H9 (cell line): ENCODE measurements at regions not wholly inside any gene's neighbourhood (a gene's known extent, or its start where the extent isn't known, plus 50 kb on each side); places are given as distances from the start of the nearest gene placed in this dataset.

Experiments used
- DNase-seq: peaks from one replicate; pipeline ENCODE4 v3.0.0-alpha.2; 2017
- H2AFZ ChIP-seq: one replicate; pipeline ENCODE4 v1.6.1; 2013; ENCODE audit warnings: mild to moderate bottlenecking, low read length, control low read depth, moderate library complexity
- H2AK5ac ChIP-seq: 2 replicates; pipeline ENCODE4 v1.6.1; 2013; ENCODE audit warnings: low read length, control low read depth, mixed read lengths; ENCODE audit not compliant: insufficient read length
- H2BK120ac ChIP-seq: one replicate; pipeline ENCODE4 v1.6.1; 2013; ENCODE audit warnings: low read depth, mild to moderate bottlenecking, low read length, control low read depth, inconsistent platforms; ENCODE audit not compliant: poor library complexity, severe bottlenecking
- H2BK12ac ChIP-seq: 2 replicates; pipeline ENCODE4 v1.6.1; 2013; ENCODE audit warnings: low read length, control low read depth, mixed read lengths, low read depth; ENCODE audit not compliant: insufficient read length
- H2BK15ac ChIP-seq: 2 replicates; pipeline ENCODE4 v1.6.1; 2013; ENCODE audit warnings: low read depth, low read length, control low read depth
- H2BK20ac ChIP-seq: one replicate; pipeline ENCODE4 v1.6.1; 2013; ENCODE audit warnings: low read depth, mild to moderate bottlenecking, low read length, control low read depth, inconsistent platforms; ENCODE audit not compliant: poor library complexity, severe bottlenecking
- H2BK5ac ChIP-seq: 2 replicates; pipeline ENCODE4 v1.6.1; 2013; ENCODE audit warnings: low read length, control low read depth, mixed read lengths; ENCODE audit not compliant: insufficient read length
- H3K14ac ChIP-seq: 2 replicates; pipeline ENCODE4 v1.6.1; 2013; ENCODE audit warnings: low read length, control low read depth; ENCODE audit not compliant: insufficient read depth
- H3K18ac ChIP-seq: 2 replicates; pipeline ENCODE4 v1.6.1; 2013; ENCODE audit warnings: low read depth, mild to moderate bottlenecking, mixed read lengths, low read length, control low read depth; ENCODE audit not compliant: insufficient read length
- H3K23ac ChIP-seq: 2 replicates; pipeline ENCODE4 v1.6.1; 2013; ENCODE audit warnings: low read length, control low read depth, mixed read lengths, low read depth; ENCODE audit not compliant: insufficient read length
- H3K23me2 ChIP-seq: 2 replicates; pipeline ENCODE4 v1.6.1; 2013; ENCODE audit warnings: low read depth, mild to moderate bottlenecking, mixed read lengths, low read length, control low read depth; ENCODE audit not compliant: insufficient read length, poor library complexity, severe bottlenecking
- H3K27ac ChIP-seq: 2 replicates; pipeline ENCODE4 v1.5.1; 2013; ENCODE audit warnings: low read length, control low read depth, mixed read lengths, low read depth; ENCODE audit not compliant: insufficient read length
- H3K27me3 ChIP-seq: 2 replicates; pipeline ENCODE4 v1.6.1; 2013; ENCODE audit warnings: low read length, control low read depth, inconsistent platforms; ENCODE audit not compliant: insufficient read depth
- H3K4ac ChIP-seq: 2 replicates; pipeline ENCODE4 v1.6.1; 2013; ENCODE audit warnings: low read depth, mild to moderate bottlenecking, control low read depth, inconsistent platforms, low read length, moderate library complexity
- H3K4me1 ChIP-seq: 2 replicates; pipeline ENCODE4 v1.6.1; 2013; ENCODE audit warnings: low read length, control low read depth, inconsistent platforms; ENCODE audit not compliant: insufficient read depth
- H3K4me2 ChIP-seq: 2 replicates; pipeline ENCODE4 v1.6.1; 2013; ENCODE audit warnings: low read length, control low read depth, mixed read lengths; ENCODE audit not compliant: insufficient read length, insufficient read depth
- H3K56ac ChIP-seq: 2 replicates; pipeline ENCODE4 v1.6.1; 2013; ENCODE audit warnings: low read depth, mild to moderate bottlenecking, mixed read lengths, low read length, control low read depth; ENCODE audit not compliant: insufficient read length
- H3K79me1 ChIP-seq: 2 replicates; pipeline ENCODE4 v1.6.1; 2013; ENCODE audit warnings: low read depth, mild to moderate bottlenecking, moderate library complexity, low read length, control low read depth, inconsistent platforms; ENCODE audit not compliant: insufficient read depth, poor library complexity, severe bottlenecking
- H3K79me2 ChIP-seq: 2 replicates; pipeline ENCODE4 v1.6.1; 2013; ENCODE audit warnings: low read length, control low read depth, inconsistent platforms; ENCODE audit not compliant: insufficient read depth
- H3K9ac ChIP-seq: 2 replicates; pipeline ENCODE4 v1.6.1; 2013; ENCODE audit warnings: low read length, control low read depth, mixed read lengths; ENCODE audit not compliant: insufficient read length; ENCODE audit errors: extremely low read depth
- H3K9me3 ChIP-seq: one replicate; pipeline ENCODE4 v1.6.1; 2013; ENCODE audit warnings: low read depth, low read length, inconsistent platforms; ENCODE audit not compliant: control insufficient read depth
- H3T11ph ChIP-seq: one replicate; pipeline ENCODE4 v1.6.1; 2013; ENCODE audit warnings: mild to moderate bottlenecking, low read length, control low read depth, inconsistent platforms
- H4K20me1 ChIP-seq: one replicate; pipeline ENCODE4 v1.6.1; 2013; ENCODE audit not compliant: control insufficient read depth, insufficient read length, insufficient read depth
- H4K5ac ChIP-seq: 2 replicates; pipeline ENCODE4 v1.6.1; 2013; ENCODE audit warnings: low read depth, mild to moderate bottlenecking, mixed read lengths, low read length, control low read depth; ENCODE audit not compliant: insufficient read length
- H4K8ac ChIP-seq: replicated peaks from 2 replicates; pipeline ENCODE4 v1.6.1; 2013; ENCODE audit warnings: low read length, control low read depth, mixed read lengths, low read depth; ENCODE audit not compliant: insufficient read length
- H4K91ac ChIP-seq: 2 replicates; pipeline ENCODE4 v1.6.1; 2013; ENCODE audit warnings: low read depth, mild to moderate bottlenecking, moderate library complexity, mixed read lengths, low read length, control low read depth; ENCODE audit not compliant: insufficient read length
- H3K27ac Mint-ChIP-seq, 3 experiments: 2 replicates in 2 of 3; 3 replicates in 1 of 3; pipeline ENCODE4 v1.8.0; 2020 to 2021; ENCODE audit warnings: mixed read lengths in 3 of 3, mild to moderate bottlenecking in 1 of 3, moderate library complexity in 1 of 3
- H3K27me3 Mint-ChIP-seq: 2 replicates; pipeline ENCODE4 v1.8.0; 2021; ENCODE audit warnings: low read depth, mild to moderate bottlenecking, moderate library complexity, mixed read lengths
- H3K36me3 Mint-ChIP-seq, 3 experiments: 2 replicates in 2 of 3; 3 replicates in 1 of 3; pipeline ENCODE4 v1.8.0; 2020 to 2021; ENCODE audit warnings: low read depth in 3 of 3, mixed read lengths in 3 of 3; ENCODE audit not compliant: insufficient read depth in 1 of 3
- H3K4me1 Mint-ChIP-seq, 2 experiments: 2 replicates each; pipeline ENCODE4 v1.8.0; 2020; ENCODE audit warnings: mixed read lengths in 2 of 2
- H3K4me3 Mint-ChIP-seq, 2 experiments: 2 replicates in 1 of 2; 3 replicates in 1 of 2; pipeline ENCODE4 v1.8.0; 2020 to 2021; ENCODE audit warnings: mild to moderate bottlenecking in 2 of 2, mixed read lengths in 2 of 2, moderate library complexity in 1 of 2
- H3K9me3 Mint-ChIP-seq, 2 experiments: 2 replicates in 1 of 2; 3 replicates in 1 of 2; pipeline ENCODE4 v1.8.0; 2020; ENCODE audit warnings: mild to moderate bottlenecking in 2 of 2, mixed read lengths in 2 of 2, moderate library complexity in 1 of 2
- WGBS: extraction: QIAGEN DNeasy Blood & Tissue Kit; methylation state at CpG from one replicate; pipeline ENCODE4 v1.1.7; 2013; ENCODE audit warnings: missing lambda C conversion rate, low lambda C conversion rate, mixed read lengths; ENCODE audit not compliant: insufficient read length; ENCODE audit errors: extremely low coverage; 5-methylcytosine and 5-hydroxymethylcytosine counted together
- TF ChIP-seq, protein P1 (sequence below): fragments of 200-600 bp; sonication (generic); conservative IDR thresholded peaks from 3 replicates; pipeline ENCODE4 v1.8.0; 2021; ENCODE audit warnings: antibody characterized with exemption, mild to moderate bottlenecking

DNA sequence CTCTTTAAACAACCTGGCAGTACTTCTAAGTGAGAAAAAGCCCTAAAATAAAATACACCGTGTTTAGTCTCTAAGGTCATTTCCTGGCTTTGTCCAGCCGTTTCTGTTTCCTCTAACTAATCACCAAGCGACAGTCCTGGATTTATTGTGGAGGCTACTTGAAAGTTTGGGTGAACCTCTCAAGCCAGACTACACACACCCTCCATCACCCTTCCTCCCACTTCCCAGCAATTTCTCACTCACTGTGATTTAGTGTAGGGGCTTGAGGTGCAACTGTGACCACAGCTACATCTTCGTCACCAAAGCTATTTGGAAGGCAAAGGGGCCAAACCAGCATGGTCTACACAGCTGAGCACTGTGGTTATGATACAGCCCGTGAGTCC, 240.0 kb upstream of the SLC24A2 start:
- H2AFZ ChIP-seq = no peak overlapping the region
- H3K27me3 ChIP-seq = no peaks in the 10 kb centered on the region
- H2BK12ac ChIP-seq = no peak overlapping the region
- H3K27me3 Mint-ChIP-seq = no peaks in the 10 kb centered on the region
- H2BK120ac ChIP-seq = no peak overlapping the region
- H3K9ac ChIP-seq = no peak overlapping the region
- no peak overlapping the region for H3K18ac ChIP-seq
- H3K79me1 ChIP-seq = no peaks in the 10 kb centered on the region
- no peak overlapping the region for H3K27ac ChIP-seq
- H4K20me1 ChIP-seq = no peaks in the 10 kb centered on the region
- no peak overlapping the region for H4K5ac ChIP-seq
- no peak overlapping the region for H2BK5ac ChIP-seq
- no peaks in the 10 kb centered on the region for H3K79me2 ChIP-seq
- H3K27ac Mint-ChIP-seq = no peak overlapping the region
- peaks cover 2% of the 10 kb centered on the region; the same call in 1 of the 2 replicates for H3K4me1 ChIP-seq
- no peak overlapping the region for H3K14ac ChIP-seq
- no peak overlapping the region for H3T11ph ChIP-seq
- no peak overlapping the region for H2BK15ac ChIP-seq
- no peak overlapping the region for H4K91ac ChIP-seq
- H3K4me1 Mint-ChIP-seq = peaks cover 9 to 18% of the 10 kb centered on the region in 2 experiments
- no peaks in the 10 kb centered on the region for H3K36me3 Mint-ChIP-seq
- H3K4me3 Mint-ChIP-seq = no peak overlapping the region
- TF ChIP-seq, protein P1, sequence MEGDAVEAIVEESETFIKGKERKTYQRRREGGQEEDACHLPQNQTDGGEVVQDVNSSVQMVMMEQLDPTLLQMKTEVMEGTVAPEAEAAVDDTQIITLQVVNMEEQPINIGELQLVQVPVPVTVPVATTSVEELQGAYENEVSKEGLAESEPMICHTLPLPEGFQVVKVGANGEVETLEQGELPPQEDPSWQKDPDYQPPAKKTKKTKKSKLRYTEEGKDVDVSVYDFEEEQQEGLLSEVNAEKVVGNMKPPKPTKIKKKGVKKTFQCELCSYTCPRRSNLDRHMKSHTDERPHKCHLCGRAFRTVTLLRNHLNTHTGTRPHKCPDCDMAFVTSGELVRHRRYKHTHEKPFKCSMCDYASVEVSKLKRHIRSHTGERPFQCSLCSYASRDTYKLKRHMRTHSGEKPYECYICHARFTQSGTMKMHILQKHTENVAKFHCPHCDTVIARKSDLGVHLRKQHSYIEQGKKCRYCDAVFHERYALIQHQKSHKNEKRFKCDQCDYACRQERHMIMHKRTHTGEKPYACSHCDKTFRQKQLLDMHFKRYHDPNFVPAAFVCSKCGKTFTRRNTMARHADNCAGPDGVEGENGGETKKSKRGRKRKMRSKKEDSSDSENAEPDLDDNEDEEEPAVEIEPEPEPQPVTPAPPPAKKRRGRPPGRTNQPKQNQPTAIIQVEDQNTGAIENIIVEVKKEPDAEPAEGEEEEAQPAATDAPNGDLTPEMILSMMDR = no peak
- WGBS = no CpG with 5 or more reads among the region's 5 CpGs
- no peak overlapping the region for H2BK20ac ChIP-seq
- no peak overlapping the region for H3K23ac ChIP-seq
- no peaks in the 10 kb centered on the region for H3K23me2 ChIP-seq
- no peak overlapping the region for H4K8ac ChIP-seq
- H3K4me2 ChIP-seq = no peak overlapping the region
- H3K9me3 ChIP-seq = no peaks in the 10 kb centered on the region
- no peak overlapping the region for H3K56ac ChIP-seq
- no peak for DNase-seq
- no peak overlapping the region for H2AK5ac ChIP-seq
- H3K4ac ChIP-seq = no peak overlapping the region
- no peaks in the 10 kb centered on the region for H3K9me3 Mint-ChIP-seq
